ENCODE measurements at regions not wholly inside any gene's neighbourhood (a gene's known extent, or its start where the extent isn't known, plus 50 kb on each side); places are given as distances from the start of the nearest gene placed in this dataset.
A peak's percentile ranks its signal among the peaks of the same experiment; 100 is the strongest.

DNA sequence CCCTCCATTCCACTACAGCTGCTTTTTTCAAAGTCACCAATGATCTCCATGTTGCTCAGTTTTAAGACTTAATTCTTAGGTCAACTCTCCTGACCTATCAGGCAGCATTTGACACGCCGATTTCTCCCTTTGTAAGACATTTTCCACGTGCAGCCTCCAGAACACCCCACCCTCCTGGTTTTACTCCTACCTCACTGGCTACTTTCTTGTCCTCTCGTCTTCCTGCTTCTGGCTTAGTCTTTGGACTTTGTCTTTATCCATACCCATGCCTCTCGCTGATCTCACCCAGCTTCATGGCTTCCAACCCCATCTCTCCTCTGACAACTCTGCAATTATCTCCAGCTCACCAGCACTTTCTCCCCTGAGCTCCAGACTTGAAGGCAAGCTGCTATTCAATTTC lies 99.3 kb upstream of the UMPS start:
- DNase-seq: peak in 1 of 3 donors; percentile 58
- Histone ChIP-seq H3K36me3 (no peaks in the 10 kb centered on the region), H3K9me3 (no peaks in the 10 kb centered on the region), H3K4me3 (no peak overlapping the region), H3K27ac (peak overlapping the region in 3 of 4 donors; percentile 29 to 62 (median 60)), H3K4me1 (peaks cover 0 to 19% (median 9%) of the 10 kb centered on the region in 4 donors), H3K27me3 (no peaks in the 10 kb centered on the region)
- TF ChIP-seq POLR2A (IDR thresholded peaks at IDR 0.05): peak in 1 of 2 donors; percentile 34
- TF ChIP-seq, protein P1, sequence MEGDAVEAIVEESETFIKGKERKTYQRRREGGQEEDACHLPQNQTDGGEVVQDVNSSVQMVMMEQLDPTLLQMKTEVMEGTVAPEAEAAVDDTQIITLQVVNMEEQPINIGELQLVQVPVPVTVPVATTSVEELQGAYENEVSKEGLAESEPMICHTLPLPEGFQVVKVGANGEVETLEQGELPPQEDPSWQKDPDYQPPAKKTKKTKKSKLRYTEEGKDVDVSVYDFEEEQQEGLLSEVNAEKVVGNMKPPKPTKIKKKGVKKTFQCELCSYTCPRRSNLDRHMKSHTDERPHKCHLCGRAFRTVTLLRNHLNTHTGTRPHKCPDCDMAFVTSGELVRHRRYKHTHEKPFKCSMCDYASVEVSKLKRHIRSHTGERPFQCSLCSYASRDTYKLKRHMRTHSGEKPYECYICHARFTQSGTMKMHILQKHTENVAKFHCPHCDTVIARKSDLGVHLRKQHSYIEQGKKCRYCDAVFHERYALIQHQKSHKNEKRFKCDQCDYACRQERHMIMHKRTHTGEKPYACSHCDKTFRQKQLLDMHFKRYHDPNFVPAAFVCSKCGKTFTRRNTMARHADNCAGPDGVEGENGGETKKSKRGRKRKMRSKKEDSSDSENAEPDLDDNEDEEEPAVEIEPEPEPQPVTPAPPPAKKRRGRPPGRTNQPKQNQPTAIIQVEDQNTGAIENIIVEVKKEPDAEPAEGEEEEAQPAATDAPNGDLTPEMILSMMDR (IDR thresholded peaks at IDR 0.05): no peak

GRCh38 chr3:124631727-124632126 lies 98.5 kb upstream of the UMPS start:
- Histone ChIP-seq H3K4me1 (peaks cover 0 to 27% (median 12%) of the 10 kb centered on the region in 4 donors), H3K36me3 (no peaks in the 10 kb centered on the region), H3K27me3 (no peaks in the 10 kb centered on the region), H3K4me3 (no peak overlapping the region), H3K27ac (peak overlapping the region in 1 of 4 donors; percentile 14), H3K9me3 (no peaks in the 10 kb centered on the region)
- TF ChIP-seq, protein P1 (IDR thresholded peaks at IDR 0.05): no peak
- TF ChIP-seq POLR2A (IDR thresholded peaks at IDR 0.05): no peak
- DNase-seq: no peak

DNA sequence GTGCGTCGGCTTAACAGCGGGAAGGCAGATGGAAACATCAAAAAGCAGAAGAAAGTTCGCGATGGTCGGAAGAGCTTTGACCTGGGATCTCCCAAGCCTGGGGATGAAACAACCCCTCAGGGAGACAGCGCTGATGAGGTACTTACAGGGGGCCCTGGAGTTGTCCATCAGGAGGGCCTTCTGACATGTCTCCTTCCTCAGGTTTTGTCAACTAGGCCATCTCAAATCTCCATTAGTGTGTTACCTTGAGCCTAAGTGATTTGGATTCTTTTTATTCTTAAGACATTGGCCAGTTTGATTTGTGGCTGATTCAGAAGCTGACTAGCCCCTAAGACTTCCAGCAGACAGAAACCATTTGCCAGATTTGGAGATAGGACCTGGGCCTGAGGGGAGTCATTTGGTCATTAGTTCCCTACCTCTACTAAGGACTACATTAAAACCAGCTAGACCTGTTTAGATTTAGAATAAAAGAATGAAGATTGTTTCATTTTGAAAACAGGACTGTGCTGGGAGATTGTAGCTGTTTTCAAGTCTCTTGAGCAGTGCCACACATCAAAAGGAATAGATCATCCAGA lies 97.6 kb upstream of the UMPS start:
- H3K9me3 ChIP-seq: no peaks in the 10 kb centered on the region
- no peak overlapping the region for H3K27ac ChIP-seq
- H3K4me1 ChIP-seq: peaks cover 0 to 27% (median 12%) of the 10 kb centered on the region in 4 donors
- no peak for TF ChIP-seq POLR2A (IDR thresholded peaks at IDR 0.05)
- TF ChIP-seq, protein P1 (IDR thresholded peaks at IDR 0.05): no peak
- H3K36me3 ChIP-seq: no peaks in the 10 kb centered on the region
- H3K27me3 ChIP-seq: no peaks in the 10 kb centered on the region
- DNase-seq: no peak
- H3K4me3 ChIP-seq: no peak overlapping the region

DNA sequence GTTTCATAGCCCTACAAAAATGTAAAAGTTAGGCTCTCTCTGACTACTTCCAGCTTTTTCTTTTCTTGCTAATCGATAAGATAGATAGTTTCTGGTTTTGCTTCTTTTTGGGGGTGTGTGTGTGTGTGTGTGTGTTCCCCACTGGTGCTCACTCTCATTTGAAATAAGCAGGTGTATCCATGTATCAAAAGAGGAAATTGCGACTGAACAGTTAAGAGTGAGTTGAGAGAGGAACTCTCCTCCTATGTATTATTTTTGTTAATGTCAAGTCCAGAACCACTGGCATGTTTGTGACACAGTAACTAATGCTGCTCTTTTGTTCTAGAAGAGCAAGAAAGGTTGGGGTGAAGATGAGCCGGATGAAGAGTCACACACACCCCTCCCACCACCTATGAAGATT lies 96.7 kb upstream of the UMPS start:
- no peak for DNase-seq
- Histone ChIP-seq H3K9me3 (no peaks in the 10 kb centered on the region), H3K36me3 (no peaks in the 10 kb centered on the region), H3K27ac (peak overlapping the region in 2 of 4 donors; percentile 85 to 89), H3K4me3 (no peak overlapping the region), H3K27me3 (no peaks in the 10 kb centered on the region), H3K4me1 (peaks cover 0 to 27% (median 12%) of the 10 kb centered on the region in 4 donors)
- TF ChIP-seq POLR2A (IDR thresholded peaks at IDR 0.05): no peak
- TF ChIP-seq, protein P1 (IDR thresholded peaks at IDR 0.05): no peak

DNA sequence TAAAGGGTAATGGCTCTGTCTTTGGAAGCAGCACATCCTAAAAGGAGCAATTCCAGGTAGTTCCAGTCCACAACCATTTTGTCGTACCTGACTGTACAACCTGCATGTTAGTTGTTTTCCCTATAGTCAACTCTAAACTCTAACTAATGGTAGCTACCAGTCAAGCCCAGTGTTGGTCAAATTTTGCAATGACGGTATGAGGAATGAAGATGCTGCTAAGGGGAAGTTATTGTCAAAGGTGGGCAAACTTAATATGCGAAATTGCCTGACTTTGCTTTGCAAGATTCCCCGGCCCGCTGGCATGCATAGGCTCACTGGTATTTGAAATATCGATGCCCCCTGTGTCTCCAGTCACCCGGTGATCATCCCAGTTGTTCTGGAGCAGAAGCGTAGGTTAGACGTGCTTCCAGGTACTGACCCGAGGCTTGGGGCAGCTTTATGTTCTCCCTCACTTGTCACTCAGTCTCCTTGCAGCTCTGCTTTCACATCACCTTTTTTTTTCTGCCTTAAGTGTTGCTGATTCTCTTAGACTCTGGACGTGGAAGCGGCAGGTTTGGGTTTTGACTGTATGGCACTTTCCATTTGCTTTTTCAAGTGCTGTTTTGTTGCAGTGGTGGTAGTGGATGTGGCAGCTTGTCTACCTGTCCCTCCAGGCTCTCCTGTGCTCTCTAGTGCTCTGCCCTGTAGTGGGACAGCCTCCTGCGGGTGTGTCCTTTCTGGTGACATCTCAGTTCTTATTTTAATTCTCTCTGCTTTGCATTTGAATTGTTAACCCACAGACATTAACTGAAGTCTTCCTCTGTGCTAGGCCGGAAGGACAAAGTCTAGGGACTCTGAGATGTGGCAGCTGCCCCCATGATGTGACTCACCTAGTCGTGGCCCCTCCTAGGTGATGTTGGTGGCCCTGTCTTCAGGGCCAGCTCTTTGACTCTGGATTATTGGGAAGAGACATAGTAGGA lies 95.8 kb upstream of the UMPS start:
- no peaks in the 10 kb centered on the region for H3K27me3 ChIP-seq
- peaks cover 0 to 29% (median 12%) of the 10 kb centered on the region in 4 donors for H3K4me1 ChIP-seq
- TF ChIP-seq POLR2A (IDR thresholded peaks at IDR 0.05): peak; percentile 27 to 54
- TF ChIP-seq, protein P1 (IDR thresholded peaks at IDR 0.05): no peak
- H3K9me3 ChIP-seq: no peaks in the 10 kb centered on the region
- no peak overlapping the region for H3K4me3 ChIP-seq
- peak overlapping the region in 3 of 4 donors; percentile 68 to 89 (median 85) for H3K27ac ChIP-seq
- peak in 2 of 3 donors; percentile 64 to 77 for DNase-seq
- H3K36me3 ChIP-seq: no peaks in the 10 kb centered on the region

Data from Peyer's patch (tissue), 4 donors.